Suprapubic skin (tissue), 4 donors: ENCODE measurements at regions not wholly inside any gene's neighbourhood (a gene's known extent, or its start where the extent isn't known, plus 50 kb on each side); places are given as distances from the start of the nearest gene placed in this dataset.

Experiments used
- EP300 ChIP-seq: sonication (generic); formaldehyde crosslinking; IDR thresholded peaks from one replicate; pipeline ENCODE4 v1.6.1; 2017; ENCODE audit warnings: antibody characterized with exemption
- POLR2AphosphoS5 ChIP-seq, 3 donors: sonication (generic); formaldehyde crosslinking; IDR thresholded peaks; one replicate each; pipeline ENCODE4 v1.6.1; 2017; ENCODE audit warnings: antibody characterized with exemption in 3 of 3
- TF ChIP-seq, protein P1 (sequence below), 2 donors: fragments of 200-600 bp in 1 of 2; fragments of 450-650 bp in 1 of 2; sonication (generic) in 1 of 2; IDR thresholded peaks; one replicate each; pipeline ENCODE4 v1.5.1; 2016 to 2019; ENCODE audit warnings: antibody characterized with exemption in 2 of 2, mild to moderate bottlenecking in 1 of 2, moderate library complexity in 1 of 2

DNA sequence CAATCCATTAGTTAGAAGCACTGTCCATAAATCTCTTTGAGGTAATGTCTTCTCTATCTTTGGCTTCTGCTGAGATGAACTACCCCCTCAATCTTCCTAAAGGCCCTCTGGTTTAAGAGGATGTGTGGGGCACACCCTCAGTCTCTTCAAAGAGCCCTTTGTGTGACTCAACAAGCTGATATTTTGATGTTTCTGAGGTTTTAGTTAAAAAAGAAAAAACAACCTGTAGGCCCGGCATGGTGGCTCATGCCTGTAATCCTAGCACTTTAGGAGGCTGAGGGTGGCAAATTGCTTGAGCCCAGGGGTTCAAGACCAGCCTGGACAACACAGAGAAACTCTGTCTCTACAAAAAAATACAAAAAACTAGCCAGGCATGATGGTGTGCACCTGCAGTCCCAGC lies 593.5 kb downstream of the TMEM182 start:
- TF ChIP-seq, protein P1, sequence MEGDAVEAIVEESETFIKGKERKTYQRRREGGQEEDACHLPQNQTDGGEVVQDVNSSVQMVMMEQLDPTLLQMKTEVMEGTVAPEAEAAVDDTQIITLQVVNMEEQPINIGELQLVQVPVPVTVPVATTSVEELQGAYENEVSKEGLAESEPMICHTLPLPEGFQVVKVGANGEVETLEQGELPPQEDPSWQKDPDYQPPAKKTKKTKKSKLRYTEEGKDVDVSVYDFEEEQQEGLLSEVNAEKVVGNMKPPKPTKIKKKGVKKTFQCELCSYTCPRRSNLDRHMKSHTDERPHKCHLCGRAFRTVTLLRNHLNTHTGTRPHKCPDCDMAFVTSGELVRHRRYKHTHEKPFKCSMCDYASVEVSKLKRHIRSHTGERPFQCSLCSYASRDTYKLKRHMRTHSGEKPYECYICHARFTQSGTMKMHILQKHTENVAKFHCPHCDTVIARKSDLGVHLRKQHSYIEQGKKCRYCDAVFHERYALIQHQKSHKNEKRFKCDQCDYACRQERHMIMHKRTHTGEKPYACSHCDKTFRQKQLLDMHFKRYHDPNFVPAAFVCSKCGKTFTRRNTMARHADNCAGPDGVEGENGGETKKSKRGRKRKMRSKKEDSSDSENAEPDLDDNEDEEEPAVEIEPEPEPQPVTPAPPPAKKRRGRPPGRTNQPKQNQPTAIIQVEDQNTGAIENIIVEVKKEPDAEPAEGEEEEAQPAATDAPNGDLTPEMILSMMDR (IDR thresholded peaks at IDR 0.05): no peak
- TF ChIP-seq EP300: no peak
- no peak for TF ChIP-seq POLR2AphosphoS5 (IDR thresholded peaks at IDR 0.05)
